ENCODE measurements at regions not wholly inside any gene's neighbourhood (a gene's known extent, or its start where the extent isn't known, plus 50 kb on each side); places are given as distances from the start of the nearest gene placed in this dataset.

- Histone ChIP-seq H3K27me3 (ENCODE audit: control insufficient read depth, insufficient read depth, low read length) (peaks cover 2% of the 10 kb centered on the region), H3K4me3 (ENCODE audit: low read depth, low read length) (no peak overlapping the region), H3K36me3 (ENCODE audit: control insufficient read depth, insufficient read depth, low read length) (no peaks in the 10 kb centered on the region)
- POLR2A ChIA-PET = no interaction called here
- no peak for DNase-seq (ENCODE audit: low read depth)
- CTCF ChIA-PET = interaction anchor here (1.7 to 2.6 kb wide), 2 partner anchors 9 to 54 kb away, joined by 8 to 11 read pairs; no protein-coding TSS in a partner anchor
- no peak for TF ChIP-seq CTCF (IDR thresholded peaks at IDR 0.05; ENCODE audit: insufficient read depth, low read depth, low read length)
Measured at GRCh38 chr4:153137159-153137558, 67.1 kb upstream of the TRIM2 start.

GRCh38 chr4:153137677-153138630, 66.3 kb upstream of the TRIM2 start:
- Histone ChIP-seq H3K27me3 (ENCODE audit: control insufficient read depth, insufficient read depth, low read length) (peaks cover 2% of the 10 kb centered on the region), H3K4me3 (ENCODE audit: low read depth, low read length) (no peak overlapping the region), H3K36me3 (ENCODE audit: control insufficient read depth, insufficient read depth, low read length) (no peaks in the 10 kb centered on the region)
- ChIA-PET POLR2A (no interaction called here), CTCF (interaction anchor here (1.7 to 2.6 kb wide), 2 partner anchors 10 to 55 kb away, joined by 8 to 11 read pairs; no protein-coding TSS in a partner anchor)
- no peak for TF ChIP-seq CTCF (IDR thresholded peaks at IDR 0.05; ENCODE audit: insufficient read depth, low read depth, low read length)
- DNase-seq (ENCODE audit: low read depth) = no peak

- Histone ChIP-seq H3K36me3 (ENCODE audit: control insufficient read depth, insufficient read depth, low read length) (no peaks in the 10 kb centered on the region), H3K27me3 (ENCODE audit: control insufficient read depth, insufficient read depth, low read length) (peaks cover 2% of the 10 kb centered on the region), H3K4me3 (ENCODE audit: low read depth, low read length) (no peak overlapping the region)
- DNase-seq (ENCODE audit: low read depth) = no peak
- TF ChIP-seq CTCF (IDR thresholded peaks at IDR 0.05; ENCODE audit: insufficient read depth, low read depth, low read length) = no peak
- CTCF ChIA-PET = no interaction called here
- POLR2A ChIA-PET = no interaction called here
Measured at GRCh38 chr4:153138736-153139135, 65.5 kb upstream of the TRIM2 start.

- POLR2A ChIA-PET = interaction anchor here (0.6 kb wide), 1 partner anchor 140 kb away, joined by 10 read pairs; no protein-coding TSS in a partner anchor
- CTCF ChIA-PET = interaction anchor here (0.8 to 3.6 kb wide), 5 partner anchors 12 to 610 kb away, joined by 3 to 34 read pairs (median 4); no protein-coding TSS in a partner anchor
- no peak for DNase-seq (ENCODE audit: low read depth)
- Histone ChIP-seq H3K27me3 (ENCODE audit: control insufficient read depth, insufficient read depth, low read length) (peaks cover 2% of the 10 kb centered on the region), H3K4me3 (ENCODE audit: low read depth, low read length) (no peak overlapping the region), H3K36me3 (ENCODE audit: control insufficient read depth, insufficient read depth, low read length) (no peaks in the 10 kb centered on the region)
- TF ChIP-seq CTCF (IDR thresholded peaks at IDR 0.05; ENCODE audit: insufficient read depth, low read depth, low read length) = no peak
Measured at GRCh38 chr4:153140294-153140693, 63.9 kb upstream of the TRIM2 start.

DNA sequence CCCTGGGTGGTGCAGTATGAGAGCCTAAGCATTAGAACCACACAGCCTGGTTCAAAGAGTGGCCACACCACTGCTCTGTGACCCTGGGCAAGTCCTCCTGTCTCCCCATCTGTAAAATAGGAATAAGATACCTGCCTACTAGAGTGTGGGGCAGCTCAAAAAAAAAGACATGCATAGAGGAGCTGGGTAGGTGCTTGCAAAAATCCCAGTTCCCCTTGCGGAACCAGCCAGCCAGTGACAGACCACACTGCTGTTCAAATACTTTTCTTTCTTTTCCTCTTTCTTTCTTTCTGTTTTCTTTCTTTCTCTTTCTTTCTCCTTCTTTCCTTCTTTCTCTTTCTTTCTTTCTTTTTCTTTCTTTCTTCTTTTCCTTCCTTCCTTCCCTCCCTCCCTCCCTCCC, 63.0 kb upstream of the TRIM2 start:
- CTCF ChIA-PET = interaction anchor here (0.6 to 3.6 kb wide), 6 partner anchors 58 to 609 kb away, joined by 3 to 34 read pairs (median 4); no protein-coding TSS in a partner anchor
- peaks cover 2% of the 10 kb centered on the region for H3K27me3 ChIP-seq (ENCODE audit: control insufficient read depth, insufficient read depth, low read length)
- DNase-seq (ENCODE audit: low read depth) = no peak
- POLR2A ChIA-PET = no interaction called here
- no peaks in the 10 kb centered on the region for H3K36me3 ChIP-seq (ENCODE audit: control insufficient read depth, insufficient read depth, low read length)
- H3K4me3 ChIP-seq (ENCODE audit: low read depth, low read length) = no peak overlapping the region
- TF ChIP-seq CTCF (IDR thresholded peaks at IDR 0.05; ENCODE audit: insufficient read depth, low read depth, low read length) = no peak

Data from BJ (cell line).